Naive thymus-derived CD4-positive, alpha-beta T cell (primary cell): ENCODE measurements at regions not wholly inside any gene's neighbourhood (a gene's known extent, or its start where the extent isn't known, plus 50 kb on each side); places are given as distances from the start of the nearest gene placed in this dataset.

Source experiments
- ATAC-seq: fragments of 150-1000 bp; cut with Tn5 transposase; 2 replicates; pipeline ENCODE4 v1.10.0; 2021; ENCODE audit warnings: mild to moderate bottlenecking, moderate library complexity
- CTCF ChIA-PET: fragments of 350-600 bp; sonication (Branson Sonifier 250); formaldehyde crosslinking; loops from one replicate; lab custom pipeline; 2021; ENCODE audit warnings: antibody characterized with exemption; lab: Charles Lee
- POLR2A ChIA-PET: fragments of 350-600 bp; sonication (Branson Sonifier 250); formaldehyde crosslinking; loops from one replicate; lab custom pipeline; 2021; ENCODE audit warnings: antibody characterized with exemption, inconsistent platforms; lab: Charles Lee
- DNase-seq, 9 donors: peaks; one replicate each; pipeline versions ENCODE4 v3.0.0 to v3.0.0-alpha.2; 2020 to 2022; ENCODE audit warnings: mixed read lengths in 1 of 9
- H3K27ac ChIP-seq: one replicate; pipeline ENCODE4 v1.7.0; 2013; ENCODE audit warnings: mild to moderate bottlenecking, low read depth, low read length, moderate library complexity
- H3K27me3 ChIP-seq, 2 donors: one replicate each; pipeline ENCODE4 v1.7.0; 2013; ENCODE audit warnings: low read length in 2 of 2, mild to moderate bottlenecking in 2 of 2, moderate library complexity in 2 of 2; ENCODE audit not compliant: control insufficient read depth in 2 of 2, insufficient read depth in 2 of 2
- H3K36me3 ChIP-seq, 3 experiments: 1 replicate in 2 of 3; 2 replicates in 1 of 3; pipeline ENCODE4 v1.7.0; 2013; ENCODE audit warnings: low read length in 3 of 3, mild to moderate bottlenecking in 3 of 3, moderate library complexity in 1 of 3; ENCODE audit not compliant: insufficient read depth in 3 of 3, control insufficient read depth in 2 of 3
- H3K4me1 ChIP-seq, 2 donors: one replicate each; pipeline ENCODE4 v1.7.0; 2013; ENCODE audit warnings: low read length in 2 of 2, mild to moderate bottlenecking in 2 of 2, moderate library complexity in 1 of 2; ENCODE audit not compliant: control insufficient read depth in 2 of 2, insufficient read depth in 2 of 2
- H3K4me3 ChIP-seq: 2 replicates; pipeline ENCODE4 v1.7.0; 2013; ENCODE audit warnings: mild to moderate bottlenecking, low read length
- H3K9me3 ChIP-seq, 3 experiments: 1 replicate in 2 of 3; 2 replicates in 1 of 3; pipeline ENCODE4 v1.7.0; 2013; ENCODE audit warnings: low read length in 3 of 3; ENCODE audit not compliant: control insufficient read depth in 2 of 3
- H3K27ac Mint-ChIP-seq, 9 donors: one replicate each; pipeline ENCODE4 v1.8.0; 2020 to 2022; ENCODE audit warnings: mixed read lengths in 9 of 9, mild to moderate bottlenecking in 8 of 9, moderate library complexity in 5 of 9, inconsistent platforms in 2 of 9
- H3K27me3 Mint-ChIP-seq, 5 donors: one replicate each; pipeline ENCODE4 v1.8.0; 2021 to 2022; ENCODE audit warnings: mixed read lengths in 5 of 5, mild to moderate bottlenecking in 1 of 5
- H3K36me3 Mint-ChIP-seq, 5 donors: one replicate each; pipeline ENCODE4 v1.8.0; 2020 to 2022; ENCODE audit warnings: mixed read lengths in 5 of 5, mild to moderate bottlenecking in 3 of 5, inconsistent platforms in 1 of 5
- H3K4me1 Mint-ChIP-seq, 7 donors: one replicate each; pipeline ENCODE4 v1.8.0; 2020 to 2022; ENCODE audit warnings: mixed read lengths in 7 of 7, mild to moderate bottlenecking in 3 of 7, inconsistent platforms in 1 of 7
- H3K4me3 Mint-ChIP-seq, 10 donors: one replicate each; pipeline ENCODE4 v1.8.0; 2020 to 2022; ENCODE audit warnings: mild to moderate bottlenecking in 10 of 10, mixed read lengths in 10 of 10, moderate library complexity in 6 of 10, inconsistent platforms in 2 of 10
- H3K9me3 Mint-ChIP-seq, 11 donors: one replicate each; pipeline ENCODE4 v1.8.0; 2020 to 2022; ENCODE audit warnings: mixed read lengths in 11 of 11, mild to moderate bottlenecking in 4 of 11, inconsistent platforms in 1 of 11, moderate library complexity in 1 of 11
- intact Hi-C, 2 donors: fragments of 100-400 bp; cut with micrococcal nuclease; formaldehyde crosslinking; loops; one replicate each; pipeline ENCODE4 v1.15.1; 2023

GRCh38 chr7:17530244-17530643 lies 231.8 kb downstream of the AHR start:
- Histone ChIP-seq H3K36me3 (no peaks in the 10 kb centered on the region), H3K9me3 (no peaks in the 10 kb centered on the region), H3K4me1 (no peaks in the 10 kb centered on the region), H3K27me3 (no peaks in the 10 kb centered on the region), H3K27ac (no peak overlapping the region), H3K4me3 (no peak overlapping the region)
- ATAC-seq, result no peak
- intact Hi-C loops, result loop anchor here (2.0 to 5.0 kb wide), 2 partner anchors 468 to 547 kb away; no protein-coding TSS in a partner anchor
- Mint-ChIP-seq H3K27ac (no peak overlapping the region), H3K9me3 (peaks cover 0 to 1% (median 0%) of the 10 kb centered on the region in 11 donors), H3K4me3 (no peak overlapping the region), H3K36me3 (no peaks in the 10 kb centered on the region), H3K27me3 (peaks cover 0 to 18% (median 7%) of the 10 kb centered on the region in 5 donors), H3K4me1 (peaks cover 0 to 10% (median 0%) of the 10 kb centered on the region in 7 donors)
- ChIA-PET CTCF (interaction anchor here (0.8 kb wide), 1 partner anchor 339 kb away, joined by 3 read pairs; no protein-coding TSS in a partner anchor), POLR2A (no interaction called here)
- DNase-seq, result no peak

- intact Hi-C loops, result loop anchor here (1.0 to 5.0 kb wide), 4 partner anchors 469 to 549 kb away; no protein-coding TSS in a partner anchor
- Mint-ChIP-seq H3K4me3 (no peak overlapping the region), H3K36me3 (no peaks in the 10 kb centered on the region), H3K27me3 (peaks cover 0 to 18% (median 8%) of the 10 kb centered on the region in 5 donors), H3K27ac (no peak overlapping the region), H3K4me1 (peaks cover 0 to 10% (median 0%) of the 10 kb centered on the region in 7 donors), H3K9me3 (peaks cover 0 to 1% (median 0%) of the 10 kb centered on the region in 11 donors)
- no peaks in the 10 kb centered on the region for H3K4me1 ChIP-seq
- ATAC-seq, result no peak
- no peak overlapping the region for H3K27ac ChIP-seq
- H3K27me3 ChIP-seq, result no peaks in the 10 kb centered on the region
- H3K4me3 ChIP-seq, result no peak overlapping the region
- ChIA-PET POLR2A (no interaction called here), CTCF (interaction anchor here (0.8 kb wide), 1 partner anchor 340 kb away, joined by 3 read pairs; no protein-coding TSS in a partner anchor)
- H3K36me3 ChIP-seq, result no peaks in the 10 kb centered on the region
- peak in 3 of 9 donors; percentile 1 to 16 (median 7) for DNase-seq
- no peaks in the 10 kb centered on the region for H3K9me3 ChIP-seq
Observed at GRCh38 chr7:17530741-17531421, 232.4 kb downstream of the AHR start.

- ChIA-PET CTCF (no interaction called here), POLR2A (no interaction called here)
- ATAC-seq, result peak; percentile 50
- Mint-ChIP-seq H3K4me3 (no peak overlapping the region), H3K27me3 (peaks cover 7 to 21% (median 9%) of the 10 kb centered on the region in 5 donors), H3K36me3 (no peaks in the 10 kb centered on the region), H3K4me1 (peaks cover 0 to 10% (median 0%) of the 10 kb centered on the region in 7 donors), H3K27ac (no peak overlapping the region), H3K9me3 (peaks cover 0 to 1% (median 0%) of the 10 kb centered on the region in 11 donors)
- no peaks in the 10 kb centered on the region for H3K27me3 ChIP-seq
- intact Hi-C loops, result loop anchor here in 1 of 2 donors (5.0 kb wide), 1 partner anchor 471 kb away; no protein-coding TSS in a partner anchor
- no peak for DNase-seq
- no peak overlapping the region for H3K27ac ChIP-seq
- H3K36me3 ChIP-seq, result no peaks in the 10 kb centered on the region
- H3K4me1 ChIP-seq, result no peaks in the 10 kb centered on the region
- H3K4me3 ChIP-seq, result no peak overlapping the region
- H3K9me3 ChIP-seq, result no peaks in the 10 kb centered on the region
Observed at GRCh38 chr7:17532861-17533404, 234.5 kb downstream of the AHR start.

- H3K9me3 Mint-ChIP-seq, result no peaks in the 10 kb centered on the region
- no peaks in the 10 kb centered on the region for H3K36me3 Mint-ChIP-seq
- no peak overlapping the region for H3K4me3 Mint-ChIP-seq
- intact Hi-C loops, result loop anchor here in 1 of 2 donors (5.0 kb wide), 1 partner anchor 472 kb away; no protein-coding TSS in a partner anchor
- Histone ChIP-seq H3K4me1 (no peaks in the 10 kb centered on the region), H3K4me3 (no peak overlapping the region), H3K27ac (no peak overlapping the region), H3K36me3 (no peaks in the 10 kb centered on the region), H3K9me3 (no peaks in the 10 kb centered on the region), H3K27me3 (no peaks in the 10 kb centered on the region)
- ATAC-seq (no peak), DNase-seq (no peak)
- no peak overlapping the region for H3K27ac Mint-ChIP-seq
- ChIA-PET CTCF (no interaction called here), POLR2A (no interaction called here)
- H3K27me3 Mint-ChIP-seq, result peaks cover 7 to 18% (median 8%) of the 10 kb centered on the region in 5 donors
- H3K4me1 Mint-ChIP-seq, result peaks cover 0 to 10% (median 0%) of the 10 kb centered on the region in 7 donors
Observed at GRCh38 chr7:17534348-17534747, 235.9 kb downstream of the AHR start.

- Mint-ChIP-seq H3K36me3 (no peaks in the 10 kb centered on the region), H3K27ac (no peak overlapping the region), H3K9me3 (no peaks in the 10 kb centered on the region), H3K4me1 (peaks cover 0 to 10% (median 0%) of the 10 kb centered on the region in 7 donors), H3K27me3 (peaks cover 7 to 18% (median 8%) of the 10 kb centered on the region in 5 donors), H3K4me3 (no peak overlapping the region)
- Histone ChIP-seq H3K27me3 (no peaks in the 10 kb centered on the region), H3K27ac (no peak overlapping the region), H3K4me1 (no peaks in the 10 kb centered on the region), H3K36me3 (no peaks in the 10 kb centered on the region), H3K4me3 (no peak overlapping the region), H3K9me3 (no peaks in the 10 kb centered on the region)
- CTCF ChIA-PET, result no interaction called here
- POLR2A ChIA-PET, result no interaction called here
- DNase-seq (no peak), ATAC-seq (no peak)
- intact Hi-C loops, result no loop called here
Observed at GRCh38 chr7:17535776-17536175, 237.3 kb downstream of the AHR start.

- POLR2A ChIA-PET, result no interaction called here
- CTCF ChIA-PET, result no interaction called here
- no peak overlapping the region for H3K4me3 Mint-ChIP-seq
- intact Hi-C loops, result no loop called here
- no peak overlapping the region for H3K27ac ChIP-seq
- H3K4me1 ChIP-seq, result no peaks in the 10 kb centered on the region
- peaks cover 0 to 17% (median 4%) of the 10 kb centered on the region in 5 donors for H3K27me3 Mint-ChIP-seq
- H3K9me3 Mint-ChIP-seq, result peaks cover 0 to 1% (median 0%) of the 10 kb centered on the region in 11 donors
- no peak overlapping the region for H3K4me3 ChIP-seq
- H3K27me3 ChIP-seq, result no peaks in the 10 kb centered on the region
- H3K36me3 ChIP-seq, result no peaks in the 10 kb centered on the region
- ATAC-seq (no peak), DNase-seq (no peak)
- no peak overlapping the region for H3K27ac Mint-ChIP-seq
- H3K4me1 Mint-ChIP-seq, result no peaks in the 10 kb centered on the region
- H3K9me3 ChIP-seq, result no peaks in the 10 kb centered on the region
- no peaks in the 10 kb centered on the region for H3K36me3 Mint-ChIP-seq
Observed at GRCh38 chr7:17544401-17544800, 245.9 kb downstream of the AHR start.
